H9 (cell line): ENCODE measurements at regions not wholly inside any gene's neighbourhood (a gene's known extent, or its start where the extent isn't known, plus 50 kb on each side); places are given as distances from the start of the nearest gene placed in this dataset.

Source experiments
- DNase-seq: peaks from one replicate; pipeline ENCODE4 v3.0.0-alpha.2; 2017
- H2AFZ ChIP-seq: one replicate; pipeline ENCODE4 v1.6.1; 2013; ENCODE audit warnings: mild to moderate bottlenecking, low read length, control low read depth, moderate library complexity
- H2AK5ac ChIP-seq: 2 replicates; pipeline ENCODE4 v1.6.1; 2013; ENCODE audit warnings: low read length, control low read depth, mixed read lengths; ENCODE audit not compliant: insufficient read length
- H2BK120ac ChIP-seq: one replicate; pipeline ENCODE4 v1.6.1; 2013; ENCODE audit warnings: low read depth, mild to moderate bottlenecking, low read length, control low read depth, inconsistent platforms; ENCODE audit not compliant: poor library complexity, severe bottlenecking
- H2BK12ac ChIP-seq: 2 replicates; pipeline ENCODE4 v1.6.1; 2013; ENCODE audit warnings: low read length, control low read depth, mixed read lengths, low read depth; ENCODE audit not compliant: insufficient read length
- H2BK15ac ChIP-seq: 2 replicates; pipeline ENCODE4 v1.6.1; 2013; ENCODE audit warnings: low read depth, low read length, control low read depth
- H2BK20ac ChIP-seq: one replicate; pipeline ENCODE4 v1.6.1; 2013; ENCODE audit warnings: low read depth, mild to moderate bottlenecking, low read length, control low read depth, inconsistent platforms; ENCODE audit not compliant: poor library complexity, severe bottlenecking
- H2BK5ac ChIP-seq: 2 replicates; pipeline ENCODE4 v1.6.1; 2013; ENCODE audit warnings: low read length, control low read depth, mixed read lengths; ENCODE audit not compliant: insufficient read length
- H3K14ac ChIP-seq: 2 replicates; pipeline ENCODE4 v1.6.1; 2013; ENCODE audit warnings: low read length, control low read depth; ENCODE audit not compliant: insufficient read depth
- H3K18ac ChIP-seq: 2 replicates; pipeline ENCODE4 v1.6.1; 2013; ENCODE audit warnings: low read depth, mild to moderate bottlenecking, mixed read lengths, low read length, control low read depth; ENCODE audit not compliant: insufficient read length
- H3K23ac ChIP-seq: 2 replicates; pipeline ENCODE4 v1.6.1; 2013; ENCODE audit warnings: low read length, control low read depth, mixed read lengths, low read depth; ENCODE audit not compliant: insufficient read length
- H3K23me2 ChIP-seq: 2 replicates; pipeline ENCODE4 v1.6.1; 2013; ENCODE audit warnings: low read depth, mild to moderate bottlenecking, mixed read lengths, low read length, control low read depth; ENCODE audit not compliant: insufficient read length, poor library complexity, severe bottlenecking
- H3K27ac ChIP-seq: 2 replicates; pipeline ENCODE4 v1.5.1; 2013; ENCODE audit warnings: low read length, control low read depth, mixed read lengths, low read depth; ENCODE audit not compliant: insufficient read length
- H3K27me3 ChIP-seq: 2 replicates; pipeline ENCODE4 v1.6.1; 2013; ENCODE audit warnings: low read length, control low read depth, inconsistent platforms; ENCODE audit not compliant: insufficient read depth
- H3K4ac ChIP-seq: 2 replicates; pipeline ENCODE4 v1.6.1; 2013; ENCODE audit warnings: low read depth, mild to moderate bottlenecking, control low read depth, inconsistent platforms, low read length, moderate library complexity
- H3K4me1 ChIP-seq: 2 replicates; pipeline ENCODE4 v1.6.1; 2013; ENCODE audit warnings: low read length, control low read depth, inconsistent platforms; ENCODE audit not compliant: insufficient read depth
- H3K4me2 ChIP-seq: 2 replicates; pipeline ENCODE4 v1.6.1; 2013; ENCODE audit warnings: low read length, control low read depth, mixed read lengths; ENCODE audit not compliant: insufficient read length, insufficient read depth
- H3K56ac ChIP-seq: 2 replicates; pipeline ENCODE4 v1.6.1; 2013; ENCODE audit warnings: low read depth, mild to moderate bottlenecking, mixed read lengths, low read length, control low read depth; ENCODE audit not compliant: insufficient read length
- H3K79me1 ChIP-seq: 2 replicates; pipeline ENCODE4 v1.6.1; 2013; ENCODE audit warnings: low read depth, mild to moderate bottlenecking, moderate library complexity, low read length, control low read depth, inconsistent platforms; ENCODE audit not compliant: insufficient read depth, poor library complexity, severe bottlenecking
- H3K79me2 ChIP-seq: 2 replicates; pipeline ENCODE4 v1.6.1; 2013; ENCODE audit warnings: low read length, control low read depth, inconsistent platforms; ENCODE audit not compliant: insufficient read depth
- H3K9ac ChIP-seq: 2 replicates; pipeline ENCODE4 v1.6.1; 2013; ENCODE audit warnings: low read length, control low read depth, mixed read lengths; ENCODE audit not compliant: insufficient read length; ENCODE audit errors: extremely low read depth
- H3K9me3 ChIP-seq: one replicate; pipeline ENCODE4 v1.6.1; 2013; ENCODE audit warnings: low read depth, low read length, inconsistent platforms; ENCODE audit not compliant: control insufficient read depth
- H3T11ph ChIP-seq: one replicate; pipeline ENCODE4 v1.6.1; 2013; ENCODE audit warnings: mild to moderate bottlenecking, low read length, control low read depth, inconsistent platforms
- H4K20me1 ChIP-seq: one replicate; pipeline ENCODE4 v1.6.1; 2013; ENCODE audit not compliant: control insufficient read depth, insufficient read length, insufficient read depth
- H4K5ac ChIP-seq: 2 replicates; pipeline ENCODE4 v1.6.1; 2013; ENCODE audit warnings: low read depth, mild to moderate bottlenecking, mixed read lengths, low read length, control low read depth; ENCODE audit not compliant: insufficient read length
- H4K8ac ChIP-seq: replicated peaks from 2 replicates; pipeline ENCODE4 v1.6.1; 2013; ENCODE audit warnings: low read length, control low read depth, mixed read lengths, low read depth; ENCODE audit not compliant: insufficient read length
- H4K91ac ChIP-seq: 2 replicates; pipeline ENCODE4 v1.6.1; 2013; ENCODE audit warnings: low read depth, mild to moderate bottlenecking, moderate library complexity, mixed read lengths, low read length, control low read depth; ENCODE audit not compliant: insufficient read length
- H3K27ac Mint-ChIP-seq, 3 experiments: 2 replicates in 2 of 3; 3 replicates in 1 of 3; pipeline ENCODE4 v1.8.0; 2020 to 2021; ENCODE audit warnings: mixed read lengths in 3 of 3, mild to moderate bottlenecking in 1 of 3, moderate library complexity in 1 of 3
- H3K27me3 Mint-ChIP-seq: 2 replicates; pipeline ENCODE4 v1.8.0; 2021; ENCODE audit warnings: low read depth, mild to moderate bottlenecking, moderate library complexity, mixed read lengths
- H3K36me3 Mint-ChIP-seq, 3 experiments: 2 replicates in 2 of 3; 3 replicates in 1 of 3; pipeline ENCODE4 v1.8.0; 2020 to 2021; ENCODE audit warnings: low read depth in 3 of 3, mixed read lengths in 3 of 3; ENCODE audit not compliant: insufficient read depth in 1 of 3
- H3K4me1 Mint-ChIP-seq, 2 experiments: 2 replicates each; pipeline ENCODE4 v1.8.0; 2020; ENCODE audit warnings: mixed read lengths in 2 of 2
- H3K4me3 Mint-ChIP-seq, 2 experiments: 2 replicates in 1 of 2; 3 replicates in 1 of 2; pipeline ENCODE4 v1.8.0; 2020 to 2021; ENCODE audit warnings: mild to moderate bottlenecking in 2 of 2, mixed read lengths in 2 of 2, moderate library complexity in 1 of 2
- H3K9me3 Mint-ChIP-seq, 2 experiments: 2 replicates in 1 of 2; 3 replicates in 1 of 2; pipeline ENCODE4 v1.8.0; 2020; ENCODE audit warnings: mild to moderate bottlenecking in 2 of 2, mixed read lengths in 2 of 2, moderate library complexity in 1 of 2
- WGBS: extraction: QIAGEN DNeasy Blood & Tissue Kit; methylation state at CpG from one replicate; pipeline ENCODE4 v1.1.7; 2013; ENCODE audit warnings: missing lambda C conversion rate, low lambda C conversion rate, mixed read lengths; ENCODE audit not compliant: insufficient read length; ENCODE audit errors: extremely low coverage; 5-methylcytosine and 5-hydroxymethylcytosine counted together
- TF ChIP-seq, protein P1 (sequence below): fragments of 200-600 bp; sonication (generic); conservative IDR thresholded peaks from 3 replicates; pipeline ENCODE4 v1.8.0; 2021; ENCODE audit warnings: antibody characterized with exemption, mild to moderate bottlenecking

DNA sequence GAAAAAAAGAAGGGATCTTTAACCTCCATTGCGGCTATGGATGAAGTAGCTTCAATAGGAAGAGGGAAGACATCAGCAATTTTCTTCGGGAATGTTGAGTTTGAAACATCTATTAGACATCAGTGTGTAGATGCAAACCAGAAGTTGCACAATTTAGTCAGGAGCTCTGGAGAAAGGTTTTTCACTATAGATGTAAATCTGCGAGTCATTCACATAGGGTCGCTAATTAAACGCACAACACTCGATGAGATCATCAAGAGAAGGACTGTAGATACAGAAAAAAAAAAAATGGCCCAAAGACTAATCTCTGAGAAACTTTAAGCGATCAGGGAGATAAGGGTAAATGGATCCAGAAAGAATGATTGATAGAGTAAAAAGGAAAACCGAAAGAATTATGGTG is 61.7 kb upstream of the TES start:
- no peaks in the 10 kb centered on the region; a peak in 1 of 4 replicates for H3K4me1 Mint-ChIP-seq
- no peak overlapping the region for H2AFZ ChIP-seq
- H3K18ac ChIP-seq = no peak overlapping the region
- H3K27me3 ChIP-seq = no peaks in the 10 kb centered on the region
- no peaks in the 10 kb centered on the region for H3K23me2 ChIP-seq
- no peak overlapping the region for H2BK5ac ChIP-seq
- H3K14ac ChIP-seq = no peak overlapping the region
- no peak overlapping the region for H3K56ac ChIP-seq
- no peak overlapping the region for H3K23ac ChIP-seq
- H3K4me3 Mint-ChIP-seq = no peak overlapping the region
- H2BK120ac ChIP-seq = no peak overlapping the region
- no peaks in the 10 kb centered on the region for H3K27me3 Mint-ChIP-seq
- H3K36me3 Mint-ChIP-seq = no peaks in the 10 kb centered on the region
- H3K9me3 Mint-ChIP-seq = no peaks in the 10 kb centered on the region
- H3K79me1 ChIP-seq = no peaks in the 10 kb centered on the region
- H3K27ac Mint-ChIP-seq = no peak overlapping the region
- no peaks in the 10 kb centered on the region for H3K9me3 ChIP-seq
- H4K20me1 ChIP-seq = no peaks in the 10 kb centered on the region
- H3K79me2 ChIP-seq = no peaks in the 10 kb centered on the region
- no CpG with 5 or more reads among the region's 8 CpGs for WGBS
- no peak overlapping the region for H2BK12ac ChIP-seq
- H3K27ac ChIP-seq = no peak overlapping the region
- no peak overlapping the region for H2BK15ac ChIP-seq
- no peak overlapping the region for H3K4ac ChIP-seq
- H3K4me1 ChIP-seq = no peaks in the 10 kb centered on the region
- H4K5ac ChIP-seq = no peak overlapping the region
- H3K4me2 ChIP-seq = no peak overlapping the region
- no peak overlapping the region for H2AK5ac ChIP-seq
- TF ChIP-seq, protein P1, sequence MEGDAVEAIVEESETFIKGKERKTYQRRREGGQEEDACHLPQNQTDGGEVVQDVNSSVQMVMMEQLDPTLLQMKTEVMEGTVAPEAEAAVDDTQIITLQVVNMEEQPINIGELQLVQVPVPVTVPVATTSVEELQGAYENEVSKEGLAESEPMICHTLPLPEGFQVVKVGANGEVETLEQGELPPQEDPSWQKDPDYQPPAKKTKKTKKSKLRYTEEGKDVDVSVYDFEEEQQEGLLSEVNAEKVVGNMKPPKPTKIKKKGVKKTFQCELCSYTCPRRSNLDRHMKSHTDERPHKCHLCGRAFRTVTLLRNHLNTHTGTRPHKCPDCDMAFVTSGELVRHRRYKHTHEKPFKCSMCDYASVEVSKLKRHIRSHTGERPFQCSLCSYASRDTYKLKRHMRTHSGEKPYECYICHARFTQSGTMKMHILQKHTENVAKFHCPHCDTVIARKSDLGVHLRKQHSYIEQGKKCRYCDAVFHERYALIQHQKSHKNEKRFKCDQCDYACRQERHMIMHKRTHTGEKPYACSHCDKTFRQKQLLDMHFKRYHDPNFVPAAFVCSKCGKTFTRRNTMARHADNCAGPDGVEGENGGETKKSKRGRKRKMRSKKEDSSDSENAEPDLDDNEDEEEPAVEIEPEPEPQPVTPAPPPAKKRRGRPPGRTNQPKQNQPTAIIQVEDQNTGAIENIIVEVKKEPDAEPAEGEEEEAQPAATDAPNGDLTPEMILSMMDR = no peak
- H3K9ac ChIP-seq = no peak overlapping the region
- H2BK20ac ChIP-seq = no peak overlapping the region
- no peak overlapping the region for H4K91ac ChIP-seq
- DNase-seq = no peak
- no peak overlapping the region for H4K8ac ChIP-seq
- H3T11ph ChIP-seq = no peak overlapping the region
